ENCODE measurements at regions not wholly inside any gene's neighbourhood (a gene's known extent, or its start where the extent isn't known, plus 50 kb on each side); places are given as distances from the start of the nearest gene placed in this dataset.

DNA sequence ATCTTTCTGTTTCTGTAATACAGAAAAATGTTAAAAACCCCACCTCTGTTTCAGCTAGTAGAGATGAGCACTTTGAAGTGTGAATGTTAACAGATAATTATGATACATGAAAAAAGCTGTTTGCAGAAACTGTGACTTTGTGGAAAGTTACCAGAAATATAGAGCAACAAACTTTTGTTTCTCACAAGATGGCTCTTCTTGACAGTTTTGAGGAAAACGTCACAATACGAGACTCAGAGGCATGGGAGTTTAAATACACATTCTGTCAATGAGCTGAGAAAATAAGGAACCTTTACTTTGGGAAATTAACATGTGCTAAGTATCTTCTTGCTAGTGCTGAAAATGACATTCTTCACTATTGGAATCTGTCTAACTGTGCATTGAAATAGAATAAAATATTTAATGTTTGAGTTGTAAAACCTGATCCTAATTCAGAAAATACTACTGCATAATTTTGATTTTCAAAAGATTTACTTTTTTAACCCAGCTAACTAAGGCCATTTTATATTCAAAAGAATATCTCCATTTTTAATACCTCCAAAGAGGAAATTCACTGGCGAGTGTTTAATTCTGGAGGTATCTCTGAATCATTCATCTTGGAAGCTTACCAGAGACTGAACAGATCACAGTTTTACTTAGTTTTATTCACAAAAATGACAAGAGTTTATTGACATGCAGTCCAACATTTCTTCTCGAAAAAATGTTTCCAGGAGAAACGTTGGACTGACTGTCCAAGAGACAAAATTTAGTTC is 308.9 kb upstream of the LRFN5 start:
- peak in 1 of 2 donors; percentile 12 for DNase-seq (ENCODE audit: low read depth in 2 of 2)
- Histone ChIP-seq H3K9ac (ENCODE audit: insufficient read depth, low read length) (no peak overlapping the region), H3K27me3 (ENCODE audit: control insufficient read depth, insufficient read depth, low read length) (no peaks in the 10 kb centered on the region), H3K4me2 (ENCODE audit: extremely low read depth, insufficient read depth, low read length) (no peak overlapping the region), H3K9me3 (ENCODE audit: control insufficient read depth, insufficient read depth, low read depth, low read length) (no peaks in the 10 kb centered on the region), H3K4me1 (ENCODE audit: control insufficient read depth, extremely low read depth, insufficient read depth, low read length) (no peaks in the 10 kb centered on the region), H3K4me3 (replicated peaks in 1 of 4; ENCODE audit: control extremely low read depth in 1 of 4, insufficient read depth in 1 of 4, low read depth in 3 of 4, low read length in 4 of 4) (no peak overlapping the region), H2AFZ (ENCODE audit: low read length) (no peak overlapping the region), H3K36me3 (ENCODE audit: control insufficient read depth, insufficient read depth, low read length) (no peaks in the 10 kb centered on the region), H3K79me2 (ENCODE audit: control insufficient read depth, insufficient read depth, low read length) (no peaks in the 10 kb centered on the region), H4K20me1 (ENCODE audit: control insufficient read depth, extremely low read depth, insufficient read depth, low read length) (no peaks in the 10 kb centered on the region), H3K27ac (ENCODE audit: insufficient read depth, low read length) (no peak overlapping the region)
- TF ChIP-seq EZH2 (IDR thresholded peaks at IDR 0.05; ENCODE audit: low read length, missing control alignments) (no peak), CTCF (conservative IDR thresholded peaks at IDR 0.05 in 1 of 2, IDR thresholded peaks at IDR 0.05 in 1 of 2; ENCODE audit: low read depth in 1 of 2, low read length in 2 of 2) (no peak)

GRCh38 chr14:41295734-41296133 is 310.9 kb upstream of the LRFN5 start:
- Histone ChIP-seq H3K4me2 (ENCODE audit: extremely low read depth, insufficient read depth, low read length) (no peak overlapping the region), H4K20me1 (ENCODE audit: control insufficient read depth, extremely low read depth, insufficient read depth, low read length) (no peaks in the 10 kb centered on the region), H3K79me2 (ENCODE audit: control insufficient read depth, insufficient read depth, low read length) (no peaks in the 10 kb centered on the region), H3K9ac (ENCODE audit: insufficient read depth, low read length) (no peak overlapping the region), H3K27me3 (ENCODE audit: control insufficient read depth, insufficient read depth, low read length) (no peaks in the 10 kb centered on the region), H3K4me1 (ENCODE audit: control insufficient read depth, extremely low read depth, insufficient read depth, low read length) (no peaks in the 10 kb centered on the region), H3K36me3 (ENCODE audit: control insufficient read depth, insufficient read depth, low read length) (no peaks in the 10 kb centered on the region), H3K27ac (ENCODE audit: insufficient read depth, low read length) (no peak overlapping the region), H3K9me3 (ENCODE audit: control insufficient read depth, insufficient read depth, low read depth, low read length) (no peaks in the 10 kb centered on the region), H2AFZ (ENCODE audit: low read length) (no peak overlapping the region), H3K4me3 (replicated peaks in 1 of 4; ENCODE audit: control extremely low read depth in 1 of 4, insufficient read depth in 1 of 4, low read depth in 3 of 4, low read length in 4 of 4) (no peak overlapping the region)
- no peak for DNase-seq (ENCODE audit: low read depth in 2 of 2)
- TF ChIP-seq EZH2 (IDR thresholded peaks at IDR 0.05; ENCODE audit: low read length, missing control alignments): no peak
- TF ChIP-seq CTCF (conservative IDR thresholded peaks at IDR 0.05 in 1 of 2, IDR thresholded peaks at IDR 0.05 in 1 of 2; ENCODE audit: low read depth in 1 of 2, low read length in 2 of 2): no peak

DNA sequence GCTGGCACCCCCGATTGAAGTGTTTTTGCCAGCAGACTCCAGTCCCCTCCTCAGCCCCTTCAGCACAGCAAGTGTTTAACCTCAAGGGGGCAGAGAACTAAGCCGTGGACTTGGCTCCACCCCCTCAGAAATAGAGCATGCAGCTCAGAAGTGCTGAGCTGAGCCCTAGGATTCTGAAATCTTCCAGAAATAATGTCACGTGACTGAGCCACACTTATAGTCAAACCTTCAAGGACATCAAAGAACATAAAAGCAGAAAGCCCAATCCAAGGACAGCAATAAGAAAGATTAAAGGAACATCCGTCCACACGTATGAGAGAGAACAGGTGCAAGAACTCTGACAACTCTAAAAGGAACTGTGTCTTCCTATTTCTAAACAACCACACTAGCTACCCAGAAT is 317.7 kb upstream of the LRFN5 start:
- no peaks in the 10 kb centered on the region for H4K20me1 ChIP-seq (ENCODE audit: control insufficient read depth, extremely low read depth, insufficient read depth, low read length)
- H3K9ac ChIP-seq (ENCODE audit: insufficient read depth, low read length): no peak overlapping the region
- DNase-seq (ENCODE audit: low read depth in 2 of 2): no peak
- no peak overlapping the region for H3K4me3 ChIP-seq (replicated peaks in 1 of 4; ENCODE audit: control extremely low read depth in 1 of 4, insufficient read depth in 1 of 4, low read depth in 3 of 4, low read length in 4 of 4)
- H3K27ac ChIP-seq (ENCODE audit: insufficient read depth, low read length): no peak overlapping the region
- H3K27me3 ChIP-seq (ENCODE audit: control insufficient read depth, insufficient read depth, low read length): no peaks in the 10 kb centered on the region
- TF ChIP-seq EZH2 (IDR thresholded peaks at IDR 0.05; ENCODE audit: low read length, missing control alignments) (no peak), CTCF (conservative IDR thresholded peaks at IDR 0.05 in 1 of 2, IDR thresholded peaks at IDR 0.05 in 1 of 2; ENCODE audit: low read depth in 1 of 2, low read length in 2 of 2) (no peak)
- no peaks in the 10 kb centered on the region for H3K79me2 ChIP-seq (ENCODE audit: control insufficient read depth, insufficient read depth, low read length)
- H2AFZ ChIP-seq (ENCODE audit: low read length): no peak overlapping the region
- H3K4me1 ChIP-seq (ENCODE audit: control insufficient read depth, extremely low read depth, insufficient read depth, low read length): no peaks in the 10 kb centered on the region
- H3K4me2 ChIP-seq (ENCODE audit: extremely low read depth, insufficient read depth, low read length): no peak overlapping the region
- H3K9me3 ChIP-seq (ENCODE audit: control insufficient read depth, insufficient read depth, low read depth, low read length): no peaks in the 10 kb centered on the region
- no peaks in the 10 kb centered on the region for H3K36me3 ChIP-seq (ENCODE audit: control insufficient read depth, insufficient read depth, low read length)

Data from fibroblast of lung (primary cell).